IMR-90 (cell line): ENCODE measurements at regions not wholly inside any gene's neighbourhood (a gene's known extent, or its start where the extent isn't known, plus 50 kb on each side); places are given as distances from the start of the nearest gene placed in this dataset.
A peak's percentile ranks its signal among the peaks of the same experiment; 100 is the strongest.

Experiments used
- ATAC-seq: fragments of 200-7000 bp; cut with Tn5 transposase; 2 replicates; pipeline ENCODE4 v1.9.1; 2020; ENCODE audit warnings: low read depth, mild to moderate bottlenecking, moderate library complexity
- BruUV-seq: library from RNA; stranded (reverse); fragments of 400-500 nt; replicated peaks from 2 replicates; lab custom pipeline; 2021; lab: Mats Ljungman, UMichigan
- CTCF ChIA-PET: fragments of 300-600 bp; formaldehyde crosslinking; extraction: SDS; loops from one replicate; lab custom pipeline; 2021; ENCODE audit warnings: antibody characterized with exemption; lab: Yijun Ruan, JAX
- POLR2A ChIA-PET: fragments of 300-600 bp; sonication (Branson Sonifier 250); formaldehyde crosslinking; loops from one replicate; lab custom pipeline; 2022; ENCODE audit warnings: antibody characterized with exemption; ENCODE audit not compliant: unreplicated experiment; lab: Charles Lee
- DNase-seq: peaks from one replicate; pipeline ENCODE4 v3.0.0; 2013
- H2AFZ ChIP-seq: replicated peaks from 2 replicates; pipeline ENCODE3; 2013; ENCODE audit warnings: low read length, mild to moderate bottlenecking; ENCODE audit not compliant: poor library complexity
- H2AK5ac ChIP-seq: 2 replicates; pipeline ENCODE4 v1.6.1; 2013; ENCODE audit warnings: low read depth, low read length, inconsistent platforms
- H2AK9ac ChIP-seq: replicated peaks from 2 replicates; pipeline ENCODE3; 2013; ENCODE audit warnings: mild to moderate bottlenecking, low read depth, low read length, moderate library complexity; ENCODE audit not compliant: poor library complexity
- H2BK120ac ChIP-seq: 2 replicates; pipeline ENCODE4 v1.6.1; 2013; ENCODE audit warnings: low read depth, low read length, inconsistent platforms
- H2BK15ac ChIP-seq: 3 replicates; pipeline ENCODE4 v1.6.1; 2013; ENCODE audit warnings: low read depth, low read length, inconsistent platforms
- H2BK20ac ChIP-seq: 2 replicates; pipeline ENCODE4 v1.6.1; 2013; ENCODE audit warnings: low read depth, mild to moderate bottlenecking, inconsistent platforms, low read length, moderate library complexity
- H2BK5ac ChIP-seq: 2 replicates; pipeline ENCODE4 v1.6.1; 2013; ENCODE audit warnings: mild to moderate bottlenecking, low read depth, low read length, inconsistent platforms; ENCODE audit not compliant: poor library complexity, severe bottlenecking
- H3K14ac ChIP-seq: replicated peaks from 2 replicates; pipeline ENCODE4 v1.6.1; 2013; ENCODE audit warnings: low read depth, low read length, inconsistent platforms
- H3K18ac ChIP-seq: 2 replicates; pipeline ENCODE4 v1.6.1; 2013; ENCODE audit warnings: low read depth, low read length, control low read depth
- H3K23ac ChIP-seq: 2 replicates; pipeline ENCODE4 v1.6.1; 2013; ENCODE audit warnings: low read depth, low read length, inconsistent platforms
- H3K27ac ChIP-seq: 2 replicates; pipeline ENCODE4 v1.5.1; 2013; ENCODE audit warnings: mild to moderate bottlenecking, control low read depth, low read length; ENCODE audit not compliant: insufficient read depth
- H3K27me3 ChIP-seq: 2 replicates; pipeline ENCODE4 v1.6.1; 2013; ENCODE audit warnings: low read length; ENCODE audit not compliant: control insufficient read depth, insufficient read depth
- H3K36me3 ChIP-seq: 2 replicates; pipeline ENCODE4 v1.6.1; 2013; ENCODE audit warnings: low read length, mixed read lengths; ENCODE audit not compliant: control insufficient read depth, insufficient read depth
- H3K4ac ChIP-seq: 2 replicates; pipeline ENCODE4 v1.6.1; 2013; ENCODE audit warnings: low read depth, low read length, inconsistent platforms
- H3K4me1 ChIP-seq: 2 replicates; pipeline ENCODE4 v1.6.1; 2013; ENCODE audit warnings: low read length, mixed read lengths; ENCODE audit not compliant: control insufficient read depth, insufficient read depth
- H3K4me2 ChIP-seq: 2 replicates; pipeline ENCODE4 v1.6.1; 2013; ENCODE audit warnings: low read depth, mild to moderate bottlenecking, control low read depth, low read length, moderate library complexity
- H3K4me3 ChIP-seq: 2 replicates; pipeline ENCODE4 v1.5.1; 2013; ENCODE audit warnings: low read depth, mild to moderate bottlenecking, control low read depth, low read length, moderate library complexity; ENCODE audit not compliant: insufficient read depth
- H3K56ac ChIP-seq: 2 replicates; pipeline ENCODE4 v1.6.1; 2013; ENCODE audit warnings: low read length, inconsistent platforms; ENCODE audit not compliant: insufficient read depth; ENCODE audit errors: extremely low read depth
- H3K79me1 ChIP-seq, 2 experiments: 2 replicates each; pipeline ENCODE4 v1.6.1; 2013; ENCODE audit warnings: low read length in 2 of 2, inconsistent platforms in 1 of 2, low read depth in 1 of 2
- H3K9ac ChIP-seq: 2 replicates; pipeline ENCODE4 v1.6.1; 2013; ENCODE audit warnings: low read depth, low read length, control low read depth
- H3K9me1 ChIP-seq: 2 replicates; pipeline ENCODE4 v1.6.1; 2013; ENCODE audit warnings: low read length, inconsistent platforms; ENCODE audit not compliant: insufficient read depth
- H3K9me3 ChIP-seq: 2 replicates; pipeline ENCODE4 v1.6.1; 2013; ENCODE audit warnings: low read length; ENCODE audit not compliant: control insufficient read depth, insufficient read depth
- H4K20me1 ChIP-seq: 2 replicates; pipeline ENCODE4 v1.6.1; 2013; ENCODE audit warnings: low read length, inconsistent platforms; ENCODE audit not compliant: insufficient read depth
- H4K5ac ChIP-seq: 2 replicates; pipeline ENCODE4 v1.6.1; 2013; ENCODE audit warnings: mild to moderate bottlenecking, low read depth, low read length, control low read depth
- H4K8ac ChIP-seq, 2 experiments: 2 replicates each; pipeline ENCODE4 v1.6.1; 2013; ENCODE audit warnings: low read depth in 2 of 2, low read length in 2 of 2, control low read depth in 1 of 2, inconsistent platforms in 1 of 2
- H4K91ac ChIP-seq: 2 replicates; pipeline ENCODE4 v1.6.1; 2013; ENCODE audit warnings: low read depth, low read length, inconsistent platforms; ENCODE audit not compliant: insufficient read depth
- CHD1 ChIP-seq: IDR thresholded peaks from 2 replicates; pipeline ENCODE4 v1.6.1; 2012; ENCODE audit warnings: low read depth, low read length, improper control_type of control experiment
- CTCF ChIP-seq: conservative IDR thresholded peaks from 2 replicates; pipeline ENCODE4 v1.5.1; 2012; ENCODE audit warnings: mild to moderate bottlenecking, low read depth, low read length, improper control_type of control experiment
- ELK1 ChIP-seq: fragments of 150-350 bp; IDR thresholded peaks from 2 replicates; pipeline ENCODE4 v1.6.1; 2016; ENCODE audit warnings: low read depth, mild to moderate bottlenecking, low read length, moderate library complexity, borderline replicate concordance
- MAFK ChIP-seq: IDR thresholded peaks from 2 replicates; pipeline ENCODE4 v1.6.1; 2012; ENCODE audit warnings: low read depth, low read length, improper control_type of control experiment
- MAZ ChIP-seq: IDR thresholded peaks from 2 replicates; pipeline ENCODE4 v1.6.1; 2012; ENCODE audit warnings: low read depth, mild to moderate bottlenecking, low read length, improper control_type of control experiment, moderate library complexity, borderline replicate concordance
- MXI1 ChIP-seq: IDR thresholded peaks from 2 replicates; pipeline ENCODE4 v1.6.1; 2012; ENCODE audit warnings: low read depth, mild to moderate bottlenecking, low read length, moderate library complexity, borderline replicate concordance
- NFE2L2 ChIP-seq: fragments of 150-350 bp; IDR thresholded peaks from 2 replicates; pipeline ENCODE4 v1.6.1; 2016; ENCODE audit warnings: low read depth, mild to moderate bottlenecking, low read length
- RCOR1 ChIP-seq: IDR thresholded peaks from 2 replicates; pipeline ENCODE4 v1.6.1; 2012; ENCODE audit warnings: mild to moderate bottlenecking, low read length, improper control_type of control experiment; ENCODE audit not compliant: insufficient replicate concordance
- WGBS, 2 experiments: methylation state at CpG; one replicate each; pipeline versions ENCODE4 v1.1.5 to v1.1.7; 2013; ENCODE audit warnings: missing lambda C conversion rate in 2 of 2; ENCODE audit not compliant: insufficient read length in 1 of 2; ENCODE audit errors: extremely low coverage in 2 of 2; 5-methylcytosine and 5-hydroxymethylcytosine counted together
- dilution Hi-C: fragments of 300-500 bp; cut with HindIII; formaldehyde crosslinking; loops from one replicate; pipeline ENCODE4 v1.14.3; 2018; ENCODE audit warnings: low sequenced_read_pairs; ENCODE audit not compliant: unreplicated experiment
- in situ Hi-C: fragments of 300-500 bp; cut with MboI; formaldehyde crosslinking; loops from 3 replicates; pipeline ENCODE4 v1.14.3; 2019; ENCODE audit warnings: low sequenced_read_pairs, inconsistent platforms, mixed read lengths
- intact Hi-C: fragments of 100-400 bp; cut with micrococcal nuclease; formaldehyde crosslinking; loops from 2 replicates; pipeline ENCODE4 v1.10.0; 2022

GRCh38 chr1:221251580-221251979, 372.3 kb downstream of the HLX start:
- TF ChIP-seq ELK1 (no peak), MAFK (peak; percentile 89), MXI1 (no peak), NFE2L2 (no peak), CTCF (no peak), MAZ (no peak), RCOR1 (no peak), CHD1 (no peak)
- POLR2A ChIA-PET, result no interaction called here
- in situ Hi-C loops, result loop anchor here (25.0 kb wide), 1 partner anchor 1211 kb away; no protein-coding TSS in a partner anchor
- Histone ChIP-seq H3K4me2 (no peak overlapping the region), H3K4me1 (no peaks in the 10 kb centered on the region), H2BK20ac (no peak overlapping the region), H3K79me1 (no peaks in the 10 kb centered on the region), H2AK5ac (no peak overlapping the region), H3K9ac (no peak overlapping the region), H3K9me3 (no peaks in the 10 kb centered on the region), H2AFZ (no peak overlapping the region), H3K14ac (no peak overlapping the region), H3K4ac (no peak overlapping the region), H3K27ac (no peak overlapping the region), H3K56ac (no peak overlapping the region), H3K18ac (no peak overlapping the region), H4K20me1 (no peaks in the 10 kb centered on the region), H2AK9ac (no peak overlapping the region), H3K23ac (no peak overlapping the region), H2BK5ac (no peak overlapping the region), H3K36me3 (no peaks in the 10 kb centered on the region), H3K27me3 (no peaks in the 10 kb centered on the region), H2BK15ac (no peak overlapping the region), H4K91ac (no peak overlapping the region), H4K8ac (no peak overlapping the region), H3K4me3 (no peak overlapping the region), H4K5ac (no peak overlapping the region), H2BK120ac (no peak overlapping the region), H3K9me1 (no peaks in the 10 kb centered on the region; the same call in 1 of the 2 replicates)
- WGBS, 2 experiments, result no CpG with 5 or more reads among the region's 2 CpGs
- intact Hi-C loops, result no loop called here
- ATAC-seq, result no peak
- dilution Hi-C loops, result no loop called here
- no TSS peak for BruUV-seq
- CTCF ChIA-PET, result no interaction called here
- no peak for DNase-seq
